AG04450 (cell line): ENCODE measurements at regions not wholly inside any gene's neighbourhood (a gene's known extent, or its start where the extent isn't known, plus 50 kb on each side); places are given as distances from the start of the nearest gene placed in this dataset.

Experiments used
- CTCF ChIA-PET: fragments of 300-600, 350-600 bp; formaldehyde crosslinking; extraction: SDS; loops from one replicate; lab custom pipeline; 2022; ENCODE audit warnings: antibody characterized with exemption, inconsistent platforms; lab: Charles Lee
- POLR2A ChIA-PET: fragments of 350-600 bp; formaldehyde crosslinking; extraction: SDS; loops from one replicate; lab custom pipeline; 2021; ENCODE audit warnings: antibody characterized with exemption, inconsistent platforms; lab: Yijun Ruan, JAX
- DNase-seq: peaks from one replicate; pipeline ENCODE4 v3.0.0-alpha.2; 2011; ENCODE audit warnings: low read depth, low spot score
- H3K27ac ChIP-seq: one replicate; pipeline ENCODE4 v1.5.1; 2012; ENCODE audit warnings: low read depth, low read length, control low read depth
- H3K27me3 ChIP-seq: one replicate; pipeline ENCODE4 v1.6.0; 2012; ENCODE audit warnings: low read length; ENCODE audit not compliant: control insufficient read depth, insufficient read depth
- H3K4me3 ChIP-seq: 2 replicates; pipeline ENCODE4 v1.5.1; 2011; ENCODE audit warnings: mild to moderate bottlenecking, low read depth, low read length, control low read depth
- H3K9me3 ChIP-seq: 2 replicates; pipeline ENCODE4 v1.5.1; 2012; ENCODE audit warnings: low read length; ENCODE audit not compliant: control insufficient read depth, insufficient read depth
- TF ChIP-seq, protein P1 (sequence below): IDR thresholded peaks from 2 replicates; pipeline ENCODE4 v1.5.1; 2011; ENCODE audit warnings: low read depth, low read length, control low read depth, inconsistent platforms

- no peak for DNase-seq
- H3K27me3 ChIP-seq: no peaks in the 10 kb centered on the region
- peaks cover 57% of the 10 kb centered on the region for H3K9me3 ChIP-seq
- ChIA-PET POLR2A (no interaction called here), CTCF (no interaction called here)
- no peak overlapping the region for H3K4me3 ChIP-seq
- H3K27ac ChIP-seq: no peak overlapping the region
- TF ChIP-seq, protein P1, sequence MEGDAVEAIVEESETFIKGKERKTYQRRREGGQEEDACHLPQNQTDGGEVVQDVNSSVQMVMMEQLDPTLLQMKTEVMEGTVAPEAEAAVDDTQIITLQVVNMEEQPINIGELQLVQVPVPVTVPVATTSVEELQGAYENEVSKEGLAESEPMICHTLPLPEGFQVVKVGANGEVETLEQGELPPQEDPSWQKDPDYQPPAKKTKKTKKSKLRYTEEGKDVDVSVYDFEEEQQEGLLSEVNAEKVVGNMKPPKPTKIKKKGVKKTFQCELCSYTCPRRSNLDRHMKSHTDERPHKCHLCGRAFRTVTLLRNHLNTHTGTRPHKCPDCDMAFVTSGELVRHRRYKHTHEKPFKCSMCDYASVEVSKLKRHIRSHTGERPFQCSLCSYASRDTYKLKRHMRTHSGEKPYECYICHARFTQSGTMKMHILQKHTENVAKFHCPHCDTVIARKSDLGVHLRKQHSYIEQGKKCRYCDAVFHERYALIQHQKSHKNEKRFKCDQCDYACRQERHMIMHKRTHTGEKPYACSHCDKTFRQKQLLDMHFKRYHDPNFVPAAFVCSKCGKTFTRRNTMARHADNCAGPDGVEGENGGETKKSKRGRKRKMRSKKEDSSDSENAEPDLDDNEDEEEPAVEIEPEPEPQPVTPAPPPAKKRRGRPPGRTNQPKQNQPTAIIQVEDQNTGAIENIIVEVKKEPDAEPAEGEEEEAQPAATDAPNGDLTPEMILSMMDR: no peak
Observed at GRCh38 chr4:8762951-8763735, 108.5 kb downstream of the HMX1 start.

DNA sequence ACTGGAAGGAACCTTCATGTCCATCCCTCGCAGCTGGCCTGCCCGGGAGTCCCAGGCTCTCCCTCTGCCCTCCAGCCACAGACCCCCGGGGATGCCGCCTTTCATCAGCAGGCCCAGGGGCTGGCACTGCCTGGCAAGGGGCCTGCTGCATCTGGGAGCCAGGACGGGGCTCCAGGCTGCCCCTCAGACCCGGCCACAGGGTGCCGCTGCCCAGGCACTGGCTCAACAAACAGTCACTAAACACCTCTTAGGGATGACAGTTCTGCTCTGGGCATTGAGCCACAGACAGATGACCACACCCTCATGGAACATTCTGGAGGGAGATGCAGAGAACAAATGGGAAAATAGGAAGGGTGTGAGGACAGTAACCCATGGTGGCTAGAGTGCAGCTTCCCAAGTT is 109.3 kb downstream of the HMX1 start:
- CTCF ChIA-PET: no interaction called here

GRCh38 chr4:8761824-8762205 is 109.8 kb downstream of the HMX1 start:
- CTCF ChIA-PET: no interaction called here

More for the DNA sequence above, 109.3 kb downstream of the HMX1 start:
- no peak for DNase-seq
- Histone ChIP-seq H3K9me3 (peaks cover 52% of the 10 kb centered on the region), H3K27me3 (no peaks in the 10 kb centered on the region), H3K4me3 (no peak overlapping the region), H3K27ac (no peak overlapping the region)
- POLR2A ChIA-PET: no interaction called here
- TF ChIP-seq, protein P1: no peak

GRCh38 chr4:8761167-8761823 is 110.3 kb downstream of the HMX1 start:
- Histone ChIP-seq H3K27me3 (no peaks in the 10 kb centered on the region), H3K4me3 (no peak overlapping the region), H3K27ac (no peak overlapping the region), H3K9me3 (peaks cover 52% of the 10 kb centered on the region)
- TF ChIP-seq, protein P1: no peak
- DNase-seq: no peak
- ChIA-PET CTCF (no interaction called here), POLR2A (no interaction called here)

More at GRCh38 chr4:8761824-8762205, 109.8 kb downstream of the HMX1 start:
- no peak for DNase-seq
- POLR2A ChIA-PET: no interaction called here
- TF ChIP-seq, protein P1: no peak
- H3K27me3 ChIP-seq: no peaks in the 10 kb centered on the region
- H3K27ac ChIP-seq: no peak overlapping the region
- no peak overlapping the region for H3K4me3 ChIP-seq
- peaks cover 52% of the 10 kb centered on the region for H3K9me3 ChIP-seq

- H3K9me3 ChIP-seq: peaks cover 45% of the 10 kb centered on the region
- no peak overlapping the region for H3K4me3 ChIP-seq
- H3K27ac ChIP-seq: no peak overlapping the region
- no peaks in the 10 kb centered on the region for H3K27me3 ChIP-seq
- CTCF ChIA-PET: no interaction called here
- DNase-seq: no peak
- TF ChIP-seq, protein P1: no peak
- POLR2A ChIA-PET: no interaction called here
Observed at GRCh38 chr4:8760561-8760960, 111.1 kb downstream of the HMX1 start.
